AG08395 (cell line): ENCODE measurements at regions not wholly inside any gene's neighbourhood (a gene's known extent, or its start where the extent isn't known, plus 50 kb on each side); places are given as distances from the start of the nearest gene placed in this dataset.
A peak's percentile ranks its signal among the peaks of the same experiment; 100 is the strongest.

Experiments
- DNase-seq: peaks from one replicate; pipeline ENCODE4 v3.0.0; 2012; ENCODE audit warnings: mixed read lengths, low spot score

GRCh38 chr3:124496061-124496460, 234.2 kb upstream of the UMPS start:
- DNase-seq, result no peak

- no peak for DNase-seq
Measured at GRCh38 chr3:124497487-124497886, 232.8 kb upstream of the UMPS start.

- peak; percentile 5 for DNase-seq
Measured at GRCh38 chr3:124498891-124499290, 231.4 kb upstream of the UMPS start.

DNA sequence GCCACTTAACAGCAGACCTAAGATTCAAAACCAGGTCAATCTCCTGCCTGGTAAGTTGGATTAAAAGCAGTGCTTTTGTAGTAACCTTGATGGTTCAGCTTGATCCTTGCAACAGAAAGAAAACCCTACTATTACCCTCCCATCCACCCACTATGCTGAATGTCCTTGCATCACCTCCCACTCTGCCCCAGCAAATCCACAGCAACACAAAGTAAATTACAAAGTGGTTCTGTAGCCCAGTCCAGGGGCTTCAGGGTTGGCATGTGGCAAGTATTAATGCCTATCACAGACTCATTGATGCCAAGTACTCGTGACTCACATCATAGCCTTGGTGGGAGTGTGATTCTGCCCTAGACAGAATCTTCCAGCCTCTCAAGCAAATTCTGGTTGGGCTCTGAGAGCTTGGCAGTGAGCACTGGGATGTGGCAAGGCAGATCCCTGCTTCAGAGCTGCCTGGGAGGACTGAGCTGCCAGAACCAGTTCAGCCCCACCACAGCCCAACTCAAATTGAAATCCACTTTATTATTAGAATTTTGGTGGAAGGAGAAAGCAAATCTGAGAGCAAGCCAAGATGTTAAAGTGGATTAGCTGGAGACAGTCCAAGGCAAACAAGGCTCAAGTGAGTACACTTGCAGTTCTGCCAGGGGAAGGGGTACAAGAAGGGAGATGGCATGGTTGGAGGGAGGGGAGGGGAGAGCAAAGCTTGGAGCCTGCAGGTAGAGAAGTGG, 225.8 kb upstream of the UMPS start:
- DNase-seq, result peak; percentile 92

DNA sequence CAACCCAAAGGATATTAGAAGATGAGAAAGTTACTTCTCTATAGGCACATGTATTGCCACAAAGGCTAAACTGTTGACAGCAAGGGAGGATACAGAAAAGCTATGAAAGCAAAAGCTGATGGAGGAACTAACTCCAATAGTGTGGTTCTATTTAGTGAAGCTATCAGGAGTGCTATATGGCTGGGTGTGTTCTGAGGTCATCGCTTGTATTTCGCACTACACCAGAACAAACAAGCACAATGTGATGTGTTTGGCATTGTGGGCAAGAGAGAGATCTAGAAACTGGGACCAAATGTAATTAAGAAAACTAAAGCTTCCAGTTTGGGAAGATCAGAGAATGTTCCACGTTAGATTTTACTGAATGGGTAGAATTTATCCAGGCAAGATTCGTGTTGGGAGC, 220.4 kb upstream of the UMPS start:
- no peak for DNase-seq

DNA sequence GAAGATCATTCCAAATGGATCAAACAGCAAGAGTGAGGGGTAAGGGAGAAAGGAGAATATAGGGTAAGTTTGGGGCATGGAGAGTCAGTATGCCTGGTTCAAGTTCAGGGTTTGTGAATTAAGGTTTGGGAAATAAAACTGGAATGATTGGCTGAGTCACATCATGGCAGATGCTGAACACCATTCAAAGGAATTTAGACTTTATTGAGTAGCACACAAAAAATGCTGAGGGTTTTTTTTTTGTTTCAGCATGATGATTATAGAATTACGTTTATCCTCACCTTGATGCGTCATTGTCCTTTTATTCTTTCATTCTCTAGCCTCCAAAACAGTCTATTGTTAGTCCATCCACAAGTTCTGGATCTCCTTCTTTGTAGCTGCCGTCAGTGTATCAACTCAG, 220.0 kb upstream of the UMPS start:
- DNase-seq, result peak; percentile 79

DNA sequence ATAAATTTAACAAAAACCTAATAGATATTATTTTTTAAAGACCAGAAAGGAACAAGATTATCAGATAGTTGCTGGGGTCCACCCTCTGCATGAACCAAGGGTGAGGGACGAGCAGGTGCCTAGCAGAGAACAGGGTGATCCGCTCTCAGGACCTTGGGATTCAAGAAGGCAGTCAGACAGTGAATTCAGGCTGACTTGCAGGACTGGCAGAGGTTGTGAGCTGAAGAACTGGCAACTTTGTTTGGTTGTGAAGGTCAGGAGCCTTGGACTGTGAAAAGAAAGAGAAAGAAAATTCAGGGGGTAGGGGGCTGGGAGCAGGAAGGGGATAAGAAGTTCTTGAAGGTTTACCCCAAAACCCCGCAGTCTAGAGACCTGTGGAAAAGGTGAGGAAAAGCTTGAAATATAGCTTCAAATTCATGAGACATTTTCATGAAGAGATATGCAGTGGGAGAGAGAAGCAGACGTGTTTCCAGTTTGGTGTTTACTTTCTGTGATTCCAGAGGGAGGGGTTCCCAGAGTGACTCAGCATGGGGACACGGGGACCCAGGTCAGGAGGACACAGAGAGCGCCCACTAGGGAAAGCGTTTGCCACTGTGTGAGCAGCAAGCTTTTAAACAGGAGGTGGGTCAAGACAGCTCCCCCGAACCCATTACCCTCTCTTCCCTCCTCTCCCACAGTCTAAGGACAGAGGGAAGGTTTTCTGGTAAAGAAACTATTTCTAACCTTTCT, 217.2 kb upstream of the UMPS start:
- no peak for DNase-seq

DNA sequence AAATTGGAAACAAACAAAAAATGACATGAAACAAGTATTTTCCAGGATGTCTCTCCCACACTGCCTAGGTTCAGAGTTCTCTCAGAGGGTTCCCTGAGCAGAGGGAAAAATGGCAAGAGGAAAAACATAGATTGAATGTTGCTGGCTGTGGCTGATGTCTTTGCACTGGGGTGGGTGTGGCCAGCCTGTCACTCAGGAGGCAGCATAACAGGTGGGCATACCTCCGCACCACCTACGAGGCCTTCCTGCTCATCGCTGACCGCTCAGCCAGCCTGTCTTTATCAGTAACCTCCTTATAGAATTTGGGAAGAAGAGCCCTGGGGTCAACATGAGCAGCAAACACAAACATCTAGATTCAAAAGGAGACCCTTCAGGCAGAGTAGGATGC, 216.6 kb upstream of the UMPS start:
- DNase-seq, result no peak

DNA sequence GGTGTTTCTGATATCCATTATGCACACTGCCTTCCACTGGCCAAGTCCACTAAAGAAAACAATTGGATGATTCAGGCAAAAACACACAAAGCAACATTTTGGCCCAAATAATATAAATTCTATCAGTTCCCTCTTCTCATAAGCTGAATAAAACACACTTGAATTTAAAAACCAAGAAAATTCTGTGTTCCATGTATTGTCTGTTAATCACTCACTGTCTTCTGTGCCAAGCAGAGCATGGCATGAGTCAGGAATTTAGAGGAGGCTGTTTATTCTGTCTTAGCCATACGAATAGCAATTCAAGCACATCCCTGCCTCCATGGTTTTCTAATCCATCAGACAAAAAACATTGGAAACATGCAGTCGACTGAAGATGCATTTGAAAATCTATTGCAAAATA, 215.6 kb upstream of the UMPS start:
- no peak for DNase-seq

- no peak for DNase-seq
Measured at GRCh38 chr3:124516333-124516732, 213.9 kb upstream of the UMPS start.

GRCh38 chr3:124517306-124517705, 212.9 kb upstream of the UMPS start:
- DNase-seq, result no peak

- no peak for DNase-seq
Measured at GRCh38 chr3:124518350-124518749, 211.9 kb upstream of the UMPS start.

GRCh38 chr3:124519591-124520194, 210.6 kb upstream of the UMPS start:
- DNase-seq, result no peak

DNA sequence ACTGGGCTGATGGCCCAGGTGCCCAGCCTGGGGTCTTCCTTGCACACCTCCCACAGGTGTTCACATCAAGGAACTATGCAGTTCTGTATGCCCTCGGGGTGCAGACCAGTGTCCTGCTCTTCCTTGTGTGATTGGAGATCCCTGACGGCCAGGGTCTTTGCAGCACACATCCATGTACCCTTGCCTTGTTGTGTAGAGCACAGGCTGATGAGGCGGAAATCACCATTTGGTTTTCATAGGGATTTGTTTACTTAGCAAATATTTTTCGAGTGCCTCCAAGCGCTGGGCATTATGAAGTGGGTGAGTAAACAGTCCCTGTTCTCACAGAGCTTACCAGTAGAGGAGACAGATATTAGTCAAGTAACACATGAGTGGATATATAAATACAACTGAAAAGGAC, 209.3 kb upstream of the UMPS start:
- DNase-seq, result no peak

GRCh38 chr3:124522082-124522625, 208.1 kb upstream of the UMPS start:
- no peak for DNase-seq

DNA sequence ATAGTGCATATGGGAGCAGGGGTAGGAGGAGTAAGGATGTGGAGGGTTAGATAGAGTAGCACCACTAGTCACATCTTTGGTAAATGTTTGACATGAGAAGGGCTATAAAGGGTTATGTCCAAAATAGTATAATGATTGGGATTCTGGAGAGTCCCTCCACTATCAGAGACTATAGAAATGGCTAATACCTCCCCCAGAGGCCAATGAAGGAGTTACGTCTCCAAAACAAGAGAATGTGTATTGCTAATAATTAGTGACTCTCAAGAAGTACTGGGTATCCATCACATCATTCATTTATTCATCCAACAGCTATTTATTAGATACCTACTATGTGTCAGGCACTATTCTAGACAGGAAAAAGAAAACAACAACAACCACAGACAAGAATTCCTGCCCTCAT, 203.7 kb upstream of the UMPS start:
- no peak for DNase-seq

- DNase-seq, result peak; percentile 36
Measured at GRCh38 chr3:124529826-124530571, 200.3 kb upstream of the UMPS start.

- DNase-seq, result peak; percentile 17
Measured at GRCh38 chr3:124530916-124531315, 199.3 kb upstream of the UMPS start.

DNA sequence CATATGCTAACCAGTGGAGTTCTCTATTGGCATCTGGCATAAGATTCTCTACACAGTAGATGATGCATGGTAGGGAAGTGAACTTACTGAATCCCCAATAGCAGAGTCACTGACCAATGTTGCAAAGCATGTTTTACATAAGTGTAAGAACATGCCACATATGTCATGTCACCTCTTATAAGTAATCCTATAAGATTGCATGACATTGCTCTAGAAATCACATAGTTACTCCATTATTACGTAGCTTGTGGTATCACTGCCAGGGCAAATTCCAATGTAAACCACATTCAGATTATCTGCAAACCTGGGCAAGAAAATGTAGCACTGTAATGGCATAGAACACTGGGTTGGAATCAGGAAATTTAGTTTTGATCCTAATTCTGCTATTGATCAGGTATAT, 198.2 kb upstream of the UMPS start:
- DNase-seq, result no peak

- no peak for DNase-seq
Measured at GRCh38 chr3:124535306-124535705, 194.9 kb upstream of the UMPS start.

DNA sequence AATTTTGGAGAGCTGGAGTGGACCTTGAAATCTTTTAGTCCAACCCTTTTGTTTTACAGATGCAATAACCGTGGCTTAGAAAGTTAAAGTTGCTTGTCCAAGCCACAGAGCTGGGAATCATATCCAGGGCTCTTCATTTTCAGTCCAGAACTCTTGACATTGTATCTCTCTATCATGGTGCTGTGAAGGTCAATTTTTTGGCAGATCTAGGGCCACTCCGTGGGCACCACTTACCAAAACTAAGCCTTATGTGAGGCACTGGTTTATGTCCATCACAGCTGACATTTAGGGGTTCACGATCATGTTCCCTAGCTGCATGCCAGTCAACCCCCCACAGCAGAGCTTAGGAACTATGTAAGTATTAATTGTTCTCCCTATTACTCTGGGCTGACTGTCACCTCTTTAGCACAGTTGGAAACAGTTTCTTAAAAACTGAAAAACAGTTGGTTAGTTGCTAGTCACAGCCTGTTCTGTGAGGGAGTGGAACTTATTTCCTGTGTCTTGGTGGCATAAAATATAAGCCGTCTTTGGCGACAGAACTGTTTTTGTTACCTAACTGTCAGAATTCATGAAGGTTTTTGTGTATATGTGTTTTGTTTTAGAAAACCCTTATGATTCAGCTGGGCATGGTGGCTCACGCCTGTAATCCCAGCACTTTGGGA, 189.6 kb upstream of the UMPS start:
- no peak for DNase-seq
